Posterior cingulate gyrus (tissue), 11 donors: ENCODE measurements at regions not wholly inside any gene's neighbourhood (a gene's known extent, or its start where the extent isn't known, plus 50 kb on each side); places are given as distances from the start of the nearest gene placed in this dataset.
"Not testable (repeated sequence)": the region's sequence is repeated elsewhere in the genome, so short reads cannot be mapped to it uniquely, and the experiment has no call there.

Experiments used
- DNase-seq, 10 donors: peaks; one replicate each; pipeline versions ENCODE4 v3.0.0 to v3.0.0-alpha.2; 2020 to 2021; ENCODE audit warnings: mixed read lengths in 3 of 10
- intact Hi-C: fragments of 100-400 bp; cut with DNase I; formaldehyde crosslinking; loops from one replicate; pipeline ENCODE4 v1.15.1; 2023

GRCh38 chr3:87120236-87120635 is 106.9 kb upstream of the CHMP2B start:
- intact Hi-C loops = no loop called here

GRCh38 chr3:87109465-87109864 is 117.6 kb upstream of the CHMP2B start:
- no peak for DNase-seq
- intact Hi-C loops = no loop called here

More at GRCh38 chr3:87120236-87120635, 106.9 kb upstream of the CHMP2B start:
- no peak for DNase-seq

- DNase-seq = no peak
- intact Hi-C loops = no loop called here
Observed at GRCh38 chr3:87101861-87102625, 111.1 kb upstream of the VGLL3 start.

- intact Hi-C loops = not testable (repeated sequence)
- DNase-seq = peak in 1 of 10 donors; percentile 64
Observed at GRCh38 chr3:87097733-87098132, 106.8 kb upstream of the VGLL3 start.

GRCh38 chr3:87090631-87091030 is 99.7 kb upstream of the VGLL3 start:
- intact Hi-C loops = no loop called here
- no peak for DNase-seq

- intact Hi-C loops = loop anchor here (5.0 to 10.0 kb wide), 2 partner anchors 78 to 136 kb away; partner anchors contain the start of gene CHMP2B
- DNase-seq = peak; percentile 45 to 95 (median 69)
Observed at GRCh38 chr3:87088993-87089841, 98.3 kb upstream of the VGLL3 start.

- intact Hi-C loops = loop anchor here (5.0 to 10.0 kb wide), 2 partner anchors 79 to 136 kb away; partner anchors contain the start of gene CHMP2B
- DNase-seq = peak in 4 of 10 donors; percentile 21 to 79 (median 52)
Observed at GRCh38 chr3:87088430-87088992, 97.6 kb upstream of the VGLL3 start.

- intact Hi-C loops = loop anchor here (5.0 to 10.0 kb wide), 3 partner anchors 82 to 313 kb away; partner anchors contain the start of gene CHMP2B
- DNase-seq = no peak
Observed at GRCh38 chr3:87084868-87085267, 93.9 kb upstream of the VGLL3 start.

GRCh38 chr3:87082796-87083440 is 92.0 kb upstream of the VGLL3 start:
- no peak for DNase-seq
- intact Hi-C loops = loop anchor here (2.0 to 10.0 kb wide), 3 partner anchors 142 to 311 kb away; partner anchors contain the start of gene CHMP2B

GRCh38 chr3:87077355-87077754 is 86.4 kb upstream of the VGLL3 start:
- DNase-seq = no peak
- intact Hi-C loops = no loop called here

- intact Hi-C loops = no loop called here
- DNase-seq = no peak
Observed at GRCh38 chr3:87076946-87077345, 86.0 kb upstream of the VGLL3 start.

GRCh38 chr3:87073496-87074145 is 82.7 kb upstream of the VGLL3 start:
- no peak for DNase-seq
- intact Hi-C loops = no loop called here

- DNase-seq = no peak
- intact Hi-C loops = no loop called here
Observed at GRCh38 chr3:87072446-87072845, 81.5 kb upstream of the VGLL3 start.

GRCh38 chr3:87069971-87070370 is 79.0 kb upstream of the VGLL3 start:
- no peak for DNase-seq
- intact Hi-C loops = no loop called here

- DNase-seq = no peak
- intact Hi-C loops = no loop called here
Observed at GRCh38 chr3:87069021-87069420, 78.1 kb upstream of the VGLL3 start.

- no peak for DNase-seq
- intact Hi-C loops = no loop called here
Observed at GRCh38 chr3:87062685-87063084, 71.7 kb upstream of the VGLL3 start.

GRCh38 chr3:87057474-87057873 is 66.5 kb upstream of the VGLL3 start:
- peak in 1 of 10 donors; percentile 9 for DNase-seq

GRCh38 chr3:87053553-87053952 is 62.6 kb upstream of the VGLL3 start:
- intact Hi-C loops = no loop called here
- no peak for DNase-seq

More at GRCh38 chr3:87057474-87057873, 66.5 kb upstream of the VGLL3 start:
- intact Hi-C loops = no loop called here

GRCh38 chr3:87052499-87053260 is 61.7 kb upstream of the VGLL3 start:
- intact Hi-C loops = no loop called here

More at GRCh38 chr3:87052499-87053260, 61.7 kb upstream of the VGLL3 start:
- DNase-seq = peak in 1 of 10 donors; percentile 77
